HG02970 (cell line): ENCODE measurements at regions not wholly inside any gene's neighbourhood (a gene's known extent, or its start where the extent isn't known, plus 50 kb on each side); places are given as distances from the start of the nearest gene placed in this dataset.
"Not testable (repeated sequence)": the region's sequence is repeated elsewhere in the genome, so short reads cannot be mapped to it uniquely, and the experiment has no call there.

Experiments used
- ATAC-seq: cut with Tn5 transposase; IDR thresholded peaks from one replicate; pipeline ENCODE4 v1.9.1; 2021; ENCODE audit warnings: mild to moderate bottlenecking, moderate library complexity, moderate number of reproducible peaks; ENCODE audit not compliant: unreplicated experiment, low FRiP score

DNA sequence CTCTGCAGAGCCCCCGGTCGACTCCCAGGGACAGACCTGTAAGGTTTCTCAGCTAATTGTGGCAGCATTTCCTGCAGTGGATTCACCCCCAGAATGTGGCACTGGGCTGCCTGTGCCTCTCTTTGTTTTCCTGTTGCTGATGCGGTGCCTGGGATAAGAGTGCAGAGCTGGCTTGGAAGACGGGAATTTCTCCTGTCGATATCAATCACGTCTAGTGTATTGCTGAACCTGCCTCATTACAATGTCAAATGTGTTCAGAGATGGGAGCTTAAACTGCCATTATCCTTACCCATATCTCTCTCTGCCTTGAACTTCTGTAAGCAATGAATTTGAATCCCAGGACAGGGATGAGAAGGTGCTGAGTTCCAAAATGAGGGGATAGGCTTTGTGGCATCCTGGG, 350.9 kb downstream of the ADGRD1 start:
- ATAC-seq, result not testable (repeated sequence)

DNA sequence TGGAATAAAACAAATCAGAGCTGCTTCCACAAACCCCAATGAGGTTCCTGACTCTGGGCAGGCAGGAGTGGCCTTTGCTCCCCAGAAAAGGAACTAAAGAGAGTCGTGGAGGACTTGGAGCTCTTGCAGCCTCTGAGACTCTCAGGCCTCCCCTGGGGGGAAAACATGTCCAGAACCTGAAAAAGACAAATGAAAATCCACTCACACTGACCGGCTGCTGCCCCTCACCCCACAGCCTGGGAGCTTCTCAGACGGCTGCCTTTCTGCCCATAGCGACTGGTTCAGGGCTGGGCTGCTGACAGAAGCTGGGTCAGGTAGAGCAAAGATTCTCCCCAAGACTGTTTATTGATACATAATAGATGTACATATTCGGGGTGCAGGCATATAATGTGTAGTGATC, 356.0 kb downstream of the ADGRD1 start:
- ATAC-seq, result no peak

DNA sequence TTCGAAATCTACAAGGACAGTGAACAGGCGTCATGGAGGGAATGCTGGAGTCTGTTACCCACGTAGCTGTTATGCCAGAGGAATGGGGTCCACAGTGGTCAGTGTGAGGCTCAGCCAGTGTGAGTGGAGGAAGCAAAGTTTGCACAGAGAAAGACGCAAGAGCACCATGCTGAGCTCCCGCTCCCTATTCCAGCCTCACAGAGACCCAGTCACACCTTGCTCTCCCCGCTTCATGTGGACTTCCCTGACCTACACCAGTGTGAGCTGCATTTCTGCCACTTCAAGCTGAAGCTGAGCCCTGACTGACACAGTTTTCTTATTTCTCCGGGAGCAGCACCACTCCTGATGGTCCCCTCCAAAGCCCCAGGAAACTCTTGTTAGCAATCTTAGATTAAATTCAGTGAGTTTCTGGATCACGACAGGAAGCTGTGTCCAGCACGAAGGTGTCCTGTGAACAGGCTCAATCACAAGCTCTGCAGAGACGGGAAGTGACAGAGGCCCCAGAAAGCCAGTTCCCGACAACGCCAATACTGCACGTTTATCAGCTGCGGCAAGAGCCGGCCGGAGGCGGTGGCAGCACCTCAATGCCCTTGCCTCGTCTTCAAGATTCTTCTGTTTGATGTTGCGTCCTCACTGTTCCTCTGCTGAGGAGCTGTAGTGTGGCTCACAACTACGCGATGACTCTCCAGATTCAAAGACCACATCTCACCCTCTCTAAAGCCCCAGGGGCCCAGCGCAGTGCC, 356.7 kb downstream of the ADGRD1 start:
- not testable (repeated sequence) for ATAC-seq

DNA sequence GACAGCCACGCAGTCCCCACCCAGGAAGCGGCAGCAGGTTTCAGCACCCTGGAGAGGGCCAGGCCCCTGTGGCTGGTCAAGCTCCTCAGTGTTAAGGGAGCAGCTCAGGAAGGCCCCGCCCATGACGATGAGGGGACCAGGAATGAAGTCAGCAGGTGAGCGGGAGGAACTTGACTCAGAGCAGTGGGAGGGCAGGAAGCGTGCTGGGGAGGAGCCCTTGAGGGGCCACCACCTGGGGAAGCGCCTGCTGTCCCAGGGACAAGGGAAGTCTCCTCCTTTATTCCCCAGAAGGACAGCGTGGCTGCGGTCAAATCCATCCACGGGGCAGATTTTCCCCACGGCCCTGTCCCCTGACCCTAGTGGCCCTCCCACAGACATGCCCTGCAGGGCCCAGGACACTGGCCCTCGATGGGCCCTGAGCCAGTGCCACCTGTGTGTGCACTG, 357.6 kb downstream of the ADGRD1 start:
- ATAC-seq, result not testable (repeated sequence)

DNA sequence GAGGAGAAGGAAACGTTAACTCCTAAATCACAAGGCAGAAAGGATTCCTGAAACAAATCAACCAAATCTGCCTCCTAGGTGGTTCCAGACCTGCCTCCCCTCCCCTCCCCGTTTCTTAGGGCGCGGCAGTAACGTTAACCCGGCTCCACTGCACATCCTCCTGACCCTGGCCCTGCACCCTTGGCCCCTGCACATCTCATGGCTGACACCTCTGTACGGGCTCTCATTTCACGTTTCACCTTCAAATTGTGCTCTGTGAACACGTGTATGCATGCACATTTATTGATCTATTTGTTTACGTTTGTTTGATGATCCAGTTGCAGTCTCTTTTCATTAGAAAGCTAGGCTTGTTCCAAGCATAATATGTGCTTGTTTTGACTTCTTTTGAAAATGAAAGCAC, 358.1 kb downstream of the ADGRD1 start:
- ATAC-seq, result no peak

DNA sequence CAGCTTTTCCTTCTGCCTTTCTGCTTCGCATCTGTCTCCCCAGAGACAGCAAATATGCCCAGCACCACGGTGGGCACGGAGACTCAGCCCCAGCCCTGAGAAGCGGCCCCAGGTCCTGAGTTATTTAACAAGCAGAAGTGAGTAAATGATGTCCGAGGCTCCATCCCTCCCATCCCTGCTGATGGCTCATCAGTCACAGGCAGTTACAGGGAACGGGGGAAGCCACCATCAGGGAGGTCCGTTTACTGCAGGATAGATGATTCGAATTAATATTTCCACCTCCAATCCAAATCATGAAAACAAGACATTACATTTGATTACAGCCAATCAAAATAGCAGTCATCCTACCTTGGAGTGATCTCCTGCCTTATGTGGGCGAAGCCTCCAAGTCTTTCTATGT, 358.7 kb downstream of the ADGRD1 start:
- not testable (repeated sequence) for ATAC-seq

DNA sequence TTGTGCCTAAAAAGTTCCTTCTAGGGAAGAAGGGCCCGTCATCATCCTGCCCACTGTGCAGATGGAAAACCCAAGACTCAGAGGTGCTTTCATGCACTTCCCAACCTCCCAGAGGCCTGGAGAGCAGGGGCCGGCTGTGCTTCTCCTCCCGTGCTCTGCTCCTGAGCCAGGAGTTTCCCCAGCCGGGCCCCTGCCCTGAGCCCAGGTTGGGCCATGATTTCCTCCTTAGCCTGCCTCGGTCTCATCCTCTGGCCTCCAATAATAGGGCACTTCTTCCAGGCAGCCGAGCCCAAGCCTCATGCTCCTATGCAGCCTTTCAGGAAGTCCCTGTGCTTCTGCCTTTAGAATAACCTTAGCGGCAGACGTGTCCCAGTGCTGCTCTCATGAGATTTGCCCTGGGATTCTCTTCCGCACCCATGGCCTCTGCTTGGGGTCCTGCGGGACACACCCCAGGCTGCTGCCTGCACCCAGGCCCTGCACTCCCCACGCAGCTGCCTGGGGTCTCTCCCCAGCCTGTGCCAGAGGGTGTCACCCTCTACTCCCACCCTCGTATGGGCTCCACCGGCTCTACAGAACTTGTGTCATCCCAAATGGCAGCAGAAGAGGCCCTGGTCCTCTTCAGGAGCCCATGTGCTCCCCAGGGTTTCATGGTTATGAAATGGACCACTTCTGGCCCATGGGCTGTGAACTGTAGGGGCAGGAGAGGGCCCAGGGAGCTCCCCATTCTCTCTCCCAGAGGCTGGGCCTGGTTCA, 359.3 kb downstream of the ADGRD1 start:
- no peak for ATAC-seq

DNA sequence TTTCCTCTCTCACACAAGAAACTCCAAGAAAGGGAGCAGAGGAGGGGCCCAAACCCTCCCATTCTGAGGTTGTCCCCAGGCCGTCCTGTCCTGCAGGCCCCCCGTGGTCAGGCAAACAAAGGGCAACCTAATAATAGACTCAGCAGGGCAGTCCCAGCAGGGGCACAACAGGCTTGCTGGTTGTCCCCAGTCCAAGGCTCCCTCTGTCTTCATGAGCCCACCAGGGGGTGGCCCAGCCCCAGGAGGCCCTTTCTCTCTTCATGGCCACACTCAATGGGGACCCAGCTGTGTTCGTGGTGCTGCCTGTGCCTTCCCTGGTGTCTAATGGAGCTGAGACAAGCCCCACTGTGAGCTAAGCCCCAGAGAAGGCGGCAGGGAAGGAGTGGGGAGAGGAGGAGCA, 359.9 kb downstream of the ADGRD1 start:
- no peak for ATAC-seq

DNA sequence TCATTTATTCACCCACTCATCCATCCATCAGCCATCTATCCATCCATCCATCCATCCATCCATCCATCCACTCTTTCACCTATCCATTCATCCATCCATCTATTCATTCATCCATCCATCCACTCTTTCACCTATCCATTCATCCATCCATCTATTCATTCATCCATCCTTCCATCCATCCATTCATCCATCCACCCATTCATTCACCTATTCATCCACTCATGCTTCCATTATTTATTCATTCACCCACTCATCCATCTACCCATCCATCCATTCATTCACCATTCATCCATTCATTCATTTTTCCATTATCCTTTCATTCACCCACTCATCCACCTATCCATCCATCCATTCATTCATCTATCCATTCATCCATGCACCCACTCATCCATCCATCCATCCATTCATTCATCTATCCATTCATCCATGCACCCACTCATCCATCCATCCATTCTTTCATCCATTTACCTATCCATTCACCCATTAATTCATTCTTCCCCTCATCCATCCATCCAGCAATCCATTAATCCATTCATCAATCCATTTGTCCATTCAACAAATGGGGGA, 360.9 kb downstream of the ADGRD1 start:
- ATAC-seq, result no peak

DNA sequence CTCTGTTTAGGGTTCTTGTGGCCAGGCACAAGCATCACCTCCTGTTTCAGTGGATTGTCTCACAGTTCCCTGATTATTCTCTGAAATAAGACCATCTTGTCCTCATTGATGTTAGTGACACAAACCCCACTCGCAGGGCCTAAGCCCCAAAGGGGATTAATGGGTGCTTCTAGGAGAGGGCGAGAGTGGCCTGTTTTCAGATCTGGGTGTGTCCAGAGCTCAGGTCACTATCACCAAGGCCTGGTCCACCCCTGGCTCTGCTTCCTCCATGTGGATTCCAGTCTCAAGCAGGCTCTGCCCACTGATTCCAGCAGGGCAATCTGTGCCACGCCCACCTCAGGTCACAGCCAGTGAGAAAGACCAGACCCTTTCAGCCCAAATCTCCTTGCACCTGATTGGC, 361.9 kb downstream of the ADGRD1 start:
- no peak for ATAC-seq

DNA sequence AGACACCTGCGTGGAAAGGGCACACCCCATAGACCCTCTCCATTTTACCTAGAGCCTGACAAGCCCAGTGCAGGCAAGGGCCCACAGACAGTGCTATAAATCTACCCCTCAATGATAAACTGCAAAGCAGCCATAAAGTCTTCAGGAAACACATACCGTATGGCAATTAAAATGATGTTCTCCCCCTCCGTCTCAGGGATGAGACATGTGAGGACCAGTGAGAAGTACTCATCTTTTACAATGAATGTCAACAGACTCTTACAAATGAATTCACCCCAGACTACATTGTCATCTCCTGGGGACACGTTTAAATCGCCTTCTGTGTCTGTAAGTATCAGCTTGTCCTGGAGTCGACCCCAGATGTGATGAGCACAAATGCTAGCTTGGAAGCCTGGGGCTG, 362.7 kb downstream of the ADGRD1 start:
- ATAC-seq, result no peak

DNA sequence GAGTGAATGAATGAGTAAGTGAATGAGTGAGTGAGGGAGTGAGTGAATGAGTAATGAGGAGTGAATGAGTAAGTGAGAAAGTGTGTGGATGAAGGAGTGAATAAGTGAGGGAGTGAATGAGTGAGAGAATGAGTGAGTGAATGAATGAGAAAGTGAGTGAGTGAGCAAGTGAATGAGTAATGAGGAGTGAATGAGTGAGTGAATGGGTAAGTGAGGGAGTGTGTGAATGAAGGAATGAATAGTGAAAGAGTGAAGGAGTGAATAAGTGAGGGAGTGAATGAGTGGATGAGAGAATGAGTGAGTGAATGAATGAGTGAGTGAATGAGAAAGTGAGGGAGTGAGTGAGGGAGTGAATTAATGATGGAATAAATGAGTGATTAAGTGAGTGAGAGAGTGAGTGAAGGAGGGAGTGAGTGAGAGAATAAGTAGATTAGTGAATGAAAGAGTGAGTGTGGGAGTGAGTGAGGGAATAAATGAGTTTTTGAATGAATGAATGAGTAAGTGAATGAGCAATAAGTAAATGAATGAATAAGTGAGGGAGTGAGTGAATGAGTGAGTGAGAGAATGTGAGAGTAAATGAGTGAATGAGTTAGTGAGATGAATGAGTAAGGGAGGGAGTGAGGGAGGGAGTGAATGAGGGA, 364.5 kb downstream of the ADGRD1 start:
- ATAC-seq, result no peak

DNA sequence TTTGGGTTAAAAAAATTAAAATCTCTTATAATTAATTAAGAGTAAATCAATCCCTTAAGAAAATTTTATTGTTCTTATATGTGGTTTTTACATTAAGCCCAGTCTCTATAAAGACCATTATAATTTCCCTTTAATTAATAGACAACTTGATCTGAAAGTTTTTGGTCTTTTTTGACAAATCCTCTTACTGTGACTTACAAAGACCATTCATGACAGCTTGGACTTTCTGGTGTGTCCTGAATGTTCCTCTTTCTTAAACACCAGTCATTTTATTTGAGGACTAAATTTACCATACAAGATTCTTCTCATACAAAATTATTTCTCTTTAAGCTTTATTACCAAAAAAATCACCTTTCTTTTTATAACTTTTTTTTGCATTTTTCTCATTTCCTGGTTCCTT, 368.3 kb downstream of the ADGRD1 start:
- no peak for ATAC-seq

DNA sequence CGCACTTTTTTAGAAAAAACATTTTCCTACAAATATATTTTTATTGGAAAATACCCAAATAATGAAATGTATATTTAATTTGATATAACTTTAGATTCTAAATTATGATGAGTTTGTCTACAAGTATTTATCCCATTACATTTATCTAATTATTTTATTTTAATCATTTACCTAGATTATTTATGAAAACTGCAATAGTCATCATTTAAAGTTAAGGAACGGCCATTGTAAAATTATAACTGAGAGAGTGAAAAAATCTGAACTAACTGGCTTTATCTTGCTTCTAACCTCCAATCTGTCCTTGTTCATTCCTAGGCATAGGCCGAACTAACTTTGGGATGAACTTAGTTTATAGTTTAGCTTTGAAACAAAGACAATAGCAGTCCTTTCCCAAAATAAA, 368.8 kb downstream of the ADGRD1 start:
- ATAC-seq, result not testable (repeated sequence)

DNA sequence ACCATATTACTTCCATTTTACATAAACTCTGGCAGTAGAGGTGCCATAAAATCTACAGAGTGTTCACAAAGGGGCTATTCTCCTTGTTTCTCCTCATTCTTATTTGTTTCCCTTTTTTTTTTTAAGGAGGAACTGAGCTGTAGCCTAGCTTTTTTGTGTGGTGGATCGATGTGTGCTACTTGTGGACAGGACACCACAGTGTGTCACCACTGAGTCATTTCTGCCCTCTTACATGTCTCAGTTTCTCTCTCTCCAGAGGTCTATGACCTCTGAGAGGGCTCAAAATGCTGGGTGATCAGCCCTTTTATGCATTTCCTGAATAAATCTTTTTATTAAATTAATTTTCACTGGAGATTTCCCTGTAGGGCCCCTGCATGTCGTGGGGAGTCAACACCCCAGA, 370.2 kb downstream of the ADGRD1 start:
- ATAC-seq, result no peak

DNA sequence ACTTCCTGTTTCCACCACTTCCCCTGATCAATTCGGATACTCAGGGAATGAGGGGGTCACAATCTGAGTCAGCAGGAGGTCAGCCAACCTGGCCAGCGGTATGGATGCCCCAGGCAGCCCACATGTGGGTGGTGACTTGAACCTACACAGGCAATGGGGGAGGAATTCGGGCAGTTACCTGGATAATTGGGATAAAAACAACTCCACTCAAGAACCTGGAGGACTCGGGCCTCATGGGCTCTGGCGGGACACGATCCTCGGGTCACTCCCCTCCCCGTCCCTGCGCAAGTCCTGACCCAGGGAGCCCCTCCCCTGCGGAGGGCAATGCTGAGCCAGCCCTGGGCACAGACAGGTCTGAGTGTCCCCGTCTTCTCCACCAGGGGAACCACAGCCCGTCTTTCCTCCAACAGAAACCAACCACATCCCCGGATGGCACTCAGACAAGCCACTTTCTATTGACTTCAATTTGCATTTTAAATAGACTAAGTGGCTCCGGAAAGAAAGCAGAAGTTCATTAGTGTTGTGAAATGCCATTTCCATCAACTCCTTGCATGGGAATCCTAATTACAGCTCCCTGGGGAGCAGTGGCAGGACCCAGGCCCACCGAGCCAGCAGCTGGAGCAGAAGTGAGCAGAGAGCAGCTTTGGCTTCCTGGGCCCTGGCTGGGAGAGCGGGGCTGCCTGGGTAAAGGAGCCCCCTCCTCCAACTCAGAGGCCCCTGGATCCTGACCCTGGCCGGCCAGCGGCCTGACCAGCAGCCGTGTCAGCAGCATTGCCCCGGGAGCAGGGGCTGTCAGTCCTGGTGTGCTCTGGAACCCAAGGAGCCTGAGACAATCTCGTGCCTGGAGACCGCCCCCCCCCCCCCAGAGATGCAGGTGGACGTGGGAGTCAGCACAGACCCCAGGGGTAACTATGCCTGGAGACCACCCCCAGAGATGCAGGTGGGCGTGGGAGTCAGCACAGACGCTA, 374.1 kb downstream of the ADGRD1 start:
- no peak for ATAC-seq

DNA sequence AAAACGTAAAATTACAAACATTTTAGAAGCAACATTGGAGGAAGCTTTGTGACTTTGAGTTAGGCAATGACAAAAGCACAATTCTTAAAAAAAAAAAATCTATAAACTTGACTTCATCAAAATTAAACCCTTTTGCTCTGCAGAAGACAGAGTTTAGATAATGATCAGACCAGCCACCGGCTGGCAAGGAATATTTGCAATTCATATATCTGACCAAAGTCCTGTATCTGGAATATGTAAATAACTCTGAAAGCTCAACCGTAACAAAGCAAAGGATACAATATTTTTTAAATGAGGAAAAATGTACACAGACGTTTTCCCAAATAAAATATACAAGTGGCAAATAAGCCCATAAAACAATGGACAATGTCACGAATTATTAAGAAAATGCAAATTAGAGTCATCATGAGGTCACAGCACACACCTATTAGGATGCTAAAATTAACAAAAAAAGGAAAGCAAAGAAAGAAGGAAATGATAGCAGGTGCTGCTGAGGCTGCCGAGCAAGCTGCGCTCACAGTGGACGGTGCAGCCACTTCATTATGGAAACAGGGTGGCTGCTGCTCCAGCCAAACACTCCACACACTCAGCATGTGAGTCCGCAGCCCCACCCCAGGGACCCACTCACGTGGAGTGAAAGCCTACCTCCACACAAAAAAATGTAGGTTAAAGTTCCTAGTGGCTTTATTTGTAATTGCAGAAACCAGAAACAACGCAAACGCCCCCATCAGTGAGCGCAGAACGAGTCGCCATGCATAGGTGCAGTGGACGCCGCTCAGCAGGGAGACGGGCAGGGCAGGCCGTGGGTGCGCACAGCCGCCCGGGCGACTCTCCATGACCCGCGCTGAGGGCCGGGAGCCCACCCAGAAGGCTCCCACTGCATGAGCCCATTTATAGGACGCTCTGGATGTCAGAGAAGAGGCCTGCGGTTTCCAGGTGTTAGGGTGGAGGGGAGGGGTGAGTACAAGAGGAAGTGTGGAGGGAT, 375.4 kb downstream of the ADGRD1 start:
- ATAC-seq, result not testable (repeated sequence)

DNA sequence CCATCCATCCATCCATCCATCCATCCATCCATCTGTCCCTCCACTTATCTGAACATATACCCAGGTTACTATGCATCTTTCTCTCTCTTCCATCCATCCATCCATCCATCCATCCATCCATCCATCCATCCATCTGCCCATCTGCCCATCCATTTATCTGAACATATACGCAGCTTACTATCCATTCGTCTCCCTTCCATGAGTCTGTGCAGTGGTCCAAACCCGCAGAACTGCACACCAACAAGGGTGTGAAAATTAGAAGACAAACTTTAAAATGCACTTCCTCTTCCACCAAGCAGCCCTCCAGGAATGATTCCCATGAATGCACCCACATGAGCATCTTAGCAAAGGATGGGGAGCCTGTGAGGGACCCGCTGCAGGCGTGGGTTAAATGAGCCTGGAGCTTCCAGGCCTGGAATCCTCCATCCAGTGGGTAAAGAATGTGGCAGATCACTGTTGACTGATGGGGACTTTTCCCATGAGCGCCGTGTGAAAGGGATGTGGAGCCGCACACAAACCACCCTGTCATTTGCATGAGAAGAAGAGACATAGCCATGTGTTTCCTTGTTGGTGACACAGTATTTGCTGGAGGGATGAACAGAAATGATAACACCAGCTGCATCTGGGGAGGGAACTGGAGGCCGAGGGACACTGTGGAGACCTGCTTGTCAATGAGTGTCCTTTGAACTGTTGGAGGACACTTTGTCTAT, 376.6 kb downstream of the ADGRD1 start:
- no peak for ATAC-seq
